PC-9 (cell line): ENCODE measurements at regions not wholly inside any gene's neighbourhood (a gene's known extent, or its start where the extent isn't known, plus 50 kb on each side); places are given as distances from the start of the nearest gene placed in this dataset.

Experiments used
- EZH2 ChIP-seq: fragments of 200-600 bp; sonication (generic); IDR thresholded peaks from 2 replicates; pipeline ENCODE4 v1.8.0; 2017; ENCODE audit warnings: antibody characterized with exemption, low read depth
- TF ChIP-seq, protein P1 (sequence below): fragments of 200-600 bp; sonication (generic); conservative IDR thresholded peaks from 2 replicates; pipeline ENCODE4 v1.6.1; 2017; ENCODE audit warnings: mixed run types, antibody characterized with exemption, mild to moderate bottlenecking, moderate library complexity

DNA sequence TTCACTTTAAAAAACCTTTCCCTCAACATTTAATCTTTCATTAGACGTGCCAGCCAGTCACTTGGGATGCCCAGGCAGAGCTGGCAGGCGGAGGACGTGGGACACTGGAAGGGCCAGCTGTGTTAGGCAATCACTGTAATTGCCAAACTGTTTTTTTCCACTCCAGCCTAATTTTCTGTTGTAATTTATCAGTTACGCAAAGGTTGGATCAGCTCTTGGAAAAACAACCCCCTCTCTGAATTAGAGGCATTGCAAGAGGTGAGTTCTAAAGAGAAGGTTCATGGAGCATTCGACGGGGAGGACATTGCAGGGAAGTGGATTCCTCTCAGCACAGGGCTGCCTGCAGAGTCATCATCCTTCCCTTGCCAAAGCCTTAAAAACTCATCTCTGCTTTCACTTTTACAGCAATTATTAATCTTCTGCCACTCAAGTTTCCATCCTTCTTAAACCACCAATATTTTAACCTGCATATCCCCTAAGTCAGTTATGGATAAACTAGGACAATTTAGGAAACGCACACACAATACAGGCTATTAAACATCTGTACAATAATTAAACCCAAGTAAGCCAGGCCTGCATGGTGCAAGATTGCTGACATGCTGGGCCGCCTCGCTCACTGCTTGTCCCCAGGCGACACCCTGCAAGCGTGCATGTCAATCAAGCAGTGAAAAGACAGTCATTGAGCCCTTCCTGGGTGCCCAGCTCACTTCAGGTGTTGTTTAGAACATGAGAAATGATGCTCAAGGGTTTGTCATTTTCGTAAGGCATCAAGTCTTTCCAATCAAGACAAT lies 272.3 kb upstream of the RNF32 start:
- TF ChIP-seq, protein P1, sequence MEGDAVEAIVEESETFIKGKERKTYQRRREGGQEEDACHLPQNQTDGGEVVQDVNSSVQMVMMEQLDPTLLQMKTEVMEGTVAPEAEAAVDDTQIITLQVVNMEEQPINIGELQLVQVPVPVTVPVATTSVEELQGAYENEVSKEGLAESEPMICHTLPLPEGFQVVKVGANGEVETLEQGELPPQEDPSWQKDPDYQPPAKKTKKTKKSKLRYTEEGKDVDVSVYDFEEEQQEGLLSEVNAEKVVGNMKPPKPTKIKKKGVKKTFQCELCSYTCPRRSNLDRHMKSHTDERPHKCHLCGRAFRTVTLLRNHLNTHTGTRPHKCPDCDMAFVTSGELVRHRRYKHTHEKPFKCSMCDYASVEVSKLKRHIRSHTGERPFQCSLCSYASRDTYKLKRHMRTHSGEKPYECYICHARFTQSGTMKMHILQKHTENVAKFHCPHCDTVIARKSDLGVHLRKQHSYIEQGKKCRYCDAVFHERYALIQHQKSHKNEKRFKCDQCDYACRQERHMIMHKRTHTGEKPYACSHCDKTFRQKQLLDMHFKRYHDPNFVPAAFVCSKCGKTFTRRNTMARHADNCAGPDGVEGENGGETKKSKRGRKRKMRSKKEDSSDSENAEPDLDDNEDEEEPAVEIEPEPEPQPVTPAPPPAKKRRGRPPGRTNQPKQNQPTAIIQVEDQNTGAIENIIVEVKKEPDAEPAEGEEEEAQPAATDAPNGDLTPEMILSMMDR: no peak
- TF ChIP-seq EZH2: no peak
